ENCODE measurements at regions not wholly inside any gene's neighbourhood (a gene's known extent, or its start where the extent isn't known, plus 50 kb on each side); places are given as distances from the start of the nearest gene placed in this dataset.

- TF ChIP-seq CTCF (conservative IDR thresholded peaks at IDR 0.05; ENCODE audit: low read length) (no peak), EZH2phosphoT487 (IDR thresholded peaks at IDR 0.05; ENCODE audit: borderline replicate concordance) (no peak)
These were observed 52.0 kb upstream of the COL11A1 start for GRCh38 chr1:103160281-103160680.
